HG03354 (cell line): ENCODE measurements at regions not wholly inside any gene's neighbourhood (a gene's known extent, or its start where the extent isn't known, plus 50 kb on each side); places are given as distances from the start of the nearest gene placed in this dataset.
"Not testable (repeated sequence)": the region's sequence is repeated elsewhere in the genome, so short reads cannot be mapped to it uniquely, and the experiment has no call there.

Experiments
- ATAC-seq: cut with Tn5 transposase; IDR thresholded peaks from one replicate; pipeline ENCODE4 v1.9.1; 2021; ENCODE audit warnings: mild to moderate bottlenecking; ENCODE audit not compliant: unreplicated experiment, poor library complexity, severe bottlenecking

DNA sequence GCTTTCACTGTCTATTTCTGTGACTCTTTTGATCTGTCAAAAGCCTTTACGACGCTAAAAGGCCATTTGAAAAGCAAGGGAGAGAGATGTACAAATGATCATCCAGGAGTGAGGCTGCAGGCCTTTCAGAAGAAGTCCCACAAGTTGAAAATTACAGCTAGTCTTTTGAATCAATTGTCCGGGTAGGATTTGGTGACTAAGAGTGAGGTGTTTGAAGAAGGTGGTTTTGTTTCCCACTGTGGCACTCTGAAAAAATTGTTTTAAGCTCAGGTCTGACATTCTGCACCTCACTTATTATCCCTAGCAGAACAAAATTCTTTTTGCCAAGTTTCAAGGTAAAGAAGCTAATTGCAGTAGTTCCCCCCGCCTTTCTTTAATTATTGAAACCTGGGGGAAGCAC lies 50.8 kb upstream of the TMEM108 start:
- ATAC-seq: no peak

DNA sequence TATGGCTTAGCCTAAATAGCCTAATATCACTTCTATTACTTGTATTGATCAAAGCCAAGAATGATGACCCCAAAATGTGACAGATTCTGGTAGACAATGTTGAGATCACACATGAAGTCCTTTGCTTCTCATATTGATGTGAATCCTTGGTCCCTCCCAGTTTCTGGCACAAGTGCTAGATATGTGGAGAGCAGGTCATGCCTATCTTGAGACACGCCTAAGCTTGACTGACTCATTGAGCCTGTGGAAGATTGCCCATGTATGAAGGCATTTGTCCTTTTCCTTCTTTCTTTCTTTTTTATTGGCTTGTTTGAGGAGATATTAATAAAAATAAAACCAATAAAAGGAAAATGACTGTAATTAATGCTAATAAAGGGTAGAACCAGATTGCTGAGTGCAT lies 54.0 kb upstream of the TMEM108 start:
- no peak for ATAC-seq

- ATAC-seq: no peak
These were observed 54.9 kb upstream of the TMEM108 start for GRCh38 chr3:132983143-132983770.

DNA sequence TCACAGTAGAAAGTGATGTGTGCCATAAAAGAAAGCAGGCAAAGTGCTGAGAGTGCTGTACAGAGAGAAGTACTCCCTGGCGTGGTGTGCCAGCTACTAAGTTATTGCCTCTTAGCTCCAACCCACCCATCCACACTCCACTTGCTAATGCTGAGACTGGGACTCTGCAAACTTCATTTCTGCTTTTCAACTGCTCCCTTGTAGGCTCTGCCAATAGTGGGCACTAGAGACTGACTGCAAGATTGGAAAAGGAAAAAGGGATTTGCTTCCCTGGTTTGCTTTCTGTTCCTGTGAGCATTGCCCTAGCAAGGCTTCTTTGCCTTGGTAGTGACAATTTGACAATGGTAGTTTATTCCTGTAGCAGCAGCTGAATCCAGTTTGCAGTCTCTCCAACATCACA lies 56.5 kb upstream of the TMEM108 start:
- ATAC-seq: no peak

- ATAC-seq: no peak
These were observed 58.1 kb upstream of the TMEM108 start for GRCh38 chr3:132980102-132980501.

DNA sequence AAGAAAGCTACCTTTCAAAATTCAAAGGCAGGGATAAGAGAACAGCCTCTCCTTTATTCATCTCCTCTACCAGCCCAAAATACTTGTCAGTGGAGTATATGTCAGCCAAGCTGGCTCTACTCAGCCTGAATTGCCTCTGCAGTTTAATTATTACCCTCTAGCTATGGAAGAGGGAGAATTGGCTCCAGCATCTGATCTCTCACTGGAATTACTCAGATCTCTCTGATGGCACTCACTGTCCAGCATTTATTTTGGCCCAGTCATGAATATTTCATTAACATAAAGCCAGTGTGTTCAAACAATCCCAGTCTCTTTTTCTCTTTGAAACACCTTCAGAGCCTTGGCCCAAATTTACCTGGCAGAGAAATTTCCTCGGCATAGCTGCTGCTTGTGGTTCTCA lies 58.6 kb upstream of the TMEM108 start:
- no peak for ATAC-seq

DNA sequence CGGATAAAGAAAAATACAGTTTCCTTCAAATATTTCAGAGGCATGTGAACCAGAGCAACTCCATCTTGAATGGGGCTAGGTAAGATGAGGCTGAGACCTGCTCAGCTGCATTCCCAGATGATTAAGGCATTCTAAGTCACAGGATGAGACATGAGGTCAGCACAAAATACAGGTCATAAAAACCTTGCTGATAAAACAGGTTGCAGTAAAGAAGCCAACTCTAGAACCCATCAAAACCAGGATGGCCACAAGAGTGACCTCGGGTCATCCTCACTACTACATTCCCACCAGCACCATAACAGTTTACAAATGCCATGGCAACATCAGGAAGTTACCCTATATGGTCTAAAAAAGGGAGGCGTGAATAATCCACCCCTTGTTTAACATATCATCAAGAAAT lies 59.2 kb upstream of the TMEM108 start:
- ATAC-seq: not testable (repeated sequence)

DNA sequence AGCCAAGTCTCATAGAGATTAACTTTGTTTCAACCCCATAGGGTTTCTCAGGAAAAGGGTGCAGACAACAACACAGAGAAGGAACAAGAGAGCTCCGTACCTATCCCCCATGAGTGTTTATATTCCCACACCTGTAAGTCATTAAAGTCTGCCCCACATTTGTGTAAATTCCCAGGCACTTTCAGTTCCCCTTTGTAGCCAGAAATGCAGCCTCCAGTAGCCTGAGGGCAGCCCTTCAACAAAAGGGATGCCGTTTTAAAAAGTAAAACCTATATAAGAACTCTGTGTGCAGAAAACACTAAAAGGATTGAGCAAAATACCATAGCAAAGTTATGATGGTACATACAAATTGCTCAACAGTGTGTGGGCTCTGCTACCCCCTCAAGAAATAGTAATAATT lies 59.7 kb upstream of the TMEM108 start:
- ATAC-seq: no peak

DNA sequence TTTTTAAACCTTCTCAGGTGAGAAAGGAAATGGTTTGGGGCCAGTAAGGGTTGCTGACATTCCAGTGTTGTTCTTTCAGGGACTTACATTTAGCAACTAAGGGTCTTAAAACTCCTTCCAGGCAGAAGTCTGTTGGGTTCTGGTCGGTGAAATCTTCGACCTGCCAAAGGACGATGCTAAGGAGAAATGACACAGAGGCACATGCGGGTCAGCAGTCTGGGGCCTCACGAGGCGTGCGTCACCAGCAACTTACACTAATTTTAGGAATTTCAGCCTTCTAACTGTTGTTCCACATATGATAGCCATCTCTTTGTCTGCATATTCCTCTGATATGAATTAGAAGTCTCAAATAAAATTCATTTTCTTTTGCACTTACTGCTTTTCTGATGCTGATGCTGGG lies 64.1 kb upstream of the TMEM108 start:
- ATAC-seq: no peak

- ATAC-seq: no peak
These were observed 64.8 kb upstream of the TMEM108 start for GRCh38 chr3:132973441-132973840.

DNA sequence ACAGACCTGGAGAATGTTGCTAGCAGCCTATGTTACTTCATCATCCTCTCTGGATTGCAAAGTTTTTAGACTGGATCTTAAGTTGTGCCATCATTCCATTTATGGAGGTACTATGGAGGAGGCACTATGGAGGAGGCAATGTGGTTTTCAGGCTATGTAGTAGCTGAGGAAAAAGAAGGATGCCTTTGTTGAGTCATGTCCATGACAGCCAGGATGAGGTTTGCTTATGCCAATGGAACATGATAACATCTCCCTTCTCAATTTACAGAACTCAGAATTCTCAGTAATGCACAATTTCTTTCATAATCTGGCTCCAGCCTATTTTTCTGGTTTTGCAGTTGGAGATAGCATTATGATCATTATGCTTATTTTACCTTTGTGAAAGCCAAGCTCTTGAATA lies 65.9 kb upstream of the TMEM108 start:
- ATAC-seq: no peak

GRCh38 chr3:132966374-132966773 lies 71.8 kb upstream of the TMEM108 start:
- ATAC-seq: no peak

DNA sequence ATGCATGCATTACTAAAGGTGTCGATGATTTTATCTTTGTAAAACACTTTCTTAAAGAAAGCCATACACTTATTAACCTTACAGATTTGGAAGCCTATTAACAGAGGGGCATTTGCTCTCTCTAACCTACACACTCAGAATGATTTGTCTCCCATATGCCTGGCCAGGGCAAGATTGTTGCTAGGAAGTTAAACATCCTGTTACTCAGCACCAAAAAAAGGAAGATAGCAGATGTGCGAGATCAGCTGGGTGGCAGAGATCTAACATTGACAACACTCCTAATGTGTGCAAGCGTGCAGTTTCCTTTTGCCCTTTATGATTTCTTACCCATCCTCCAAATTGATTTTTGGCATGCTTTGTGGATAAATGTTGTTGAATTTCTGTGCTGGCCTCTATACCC lies 73.9 kb upstream of the TMEM108 start:
- no peak for ATAC-seq

DNA sequence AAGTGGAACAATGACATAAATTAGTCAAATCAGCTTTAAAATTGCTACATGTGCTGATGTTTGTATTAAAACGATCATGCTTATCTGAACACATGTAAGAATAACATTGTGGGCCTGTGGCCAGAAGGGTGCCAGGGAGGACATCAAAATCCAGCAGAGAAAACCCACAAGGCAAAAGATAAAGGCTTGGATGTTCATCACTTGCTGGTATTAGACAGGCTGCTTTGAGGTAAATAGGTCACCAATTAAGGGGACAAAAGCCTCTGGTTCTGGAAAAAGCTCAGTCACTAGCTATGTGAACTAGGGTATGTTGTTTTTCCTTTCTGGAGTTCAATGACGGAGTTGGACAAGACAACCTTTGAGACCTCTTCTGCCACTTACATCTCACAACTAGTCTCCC lies 74.4 kb upstream of the TMEM108 start:
- no peak for ATAC-seq

DNA sequence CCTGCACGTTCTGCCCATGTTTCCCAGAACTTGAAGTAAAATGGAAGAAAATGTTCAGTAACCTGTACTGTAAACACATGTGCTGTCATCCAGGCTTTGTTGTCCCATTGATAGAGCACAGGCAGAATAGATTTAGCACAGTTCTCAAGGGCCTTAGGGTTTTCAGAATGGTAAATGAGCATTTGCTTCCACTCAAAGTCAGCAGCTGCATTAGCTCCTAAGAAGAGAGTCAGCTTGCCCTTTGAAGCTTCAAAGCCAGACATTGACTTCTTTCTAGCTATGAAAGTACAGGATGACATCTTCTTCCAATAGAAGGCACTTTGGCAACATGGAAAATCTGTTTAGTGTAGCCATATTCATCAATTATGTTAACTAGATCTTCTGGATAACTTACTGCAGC lies 76.2 kb upstream of the TMEM108 start:
- no peak for ATAC-seq

DNA sequence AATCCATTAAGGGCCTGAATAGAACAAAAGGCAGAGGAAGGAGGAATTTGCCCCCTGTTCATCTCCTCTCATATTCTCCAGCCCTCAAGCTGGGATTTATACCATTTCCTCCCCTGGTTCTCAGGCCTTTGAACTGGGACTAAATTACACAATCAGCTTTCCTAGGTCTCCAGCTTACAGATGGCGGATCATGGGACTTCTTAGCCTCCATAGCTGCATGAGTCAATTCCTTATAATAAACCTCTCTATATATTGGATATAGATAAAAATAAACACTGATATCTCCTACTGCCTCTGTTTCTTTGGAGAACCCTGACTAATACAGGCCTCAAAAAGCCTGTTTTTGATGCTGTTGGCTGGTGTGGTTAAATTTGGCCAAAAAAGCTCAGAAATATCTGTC lies 84.5 kb upstream of the TMEM108 start:
- ATAC-seq: no peak

- ATAC-seq: no peak
These were observed 110.3 kb upstream of the TMEM108 start for GRCh38 chr3:132927896-132928295.

DNA sequence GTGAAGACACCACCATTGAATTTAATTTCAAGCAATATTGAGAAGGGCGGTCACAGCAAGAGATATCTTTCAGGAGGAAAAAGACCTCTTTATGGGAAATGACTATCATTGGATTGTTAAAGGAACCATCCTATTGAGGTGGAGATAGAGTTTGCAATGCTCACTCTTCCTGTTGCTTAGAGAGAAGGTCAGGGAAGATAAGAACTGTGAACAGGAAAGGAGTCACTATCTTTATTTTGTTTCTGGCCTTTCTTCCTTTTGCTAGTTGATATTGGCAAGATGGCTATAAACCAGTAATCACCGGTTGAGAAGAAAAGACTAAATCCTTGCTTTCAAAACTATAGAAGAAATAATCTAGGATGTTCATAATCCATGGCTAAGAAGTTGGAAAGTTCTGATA lies 112.1 kb upstream of the TMEM108 start:
- no peak for ATAC-seq

DNA sequence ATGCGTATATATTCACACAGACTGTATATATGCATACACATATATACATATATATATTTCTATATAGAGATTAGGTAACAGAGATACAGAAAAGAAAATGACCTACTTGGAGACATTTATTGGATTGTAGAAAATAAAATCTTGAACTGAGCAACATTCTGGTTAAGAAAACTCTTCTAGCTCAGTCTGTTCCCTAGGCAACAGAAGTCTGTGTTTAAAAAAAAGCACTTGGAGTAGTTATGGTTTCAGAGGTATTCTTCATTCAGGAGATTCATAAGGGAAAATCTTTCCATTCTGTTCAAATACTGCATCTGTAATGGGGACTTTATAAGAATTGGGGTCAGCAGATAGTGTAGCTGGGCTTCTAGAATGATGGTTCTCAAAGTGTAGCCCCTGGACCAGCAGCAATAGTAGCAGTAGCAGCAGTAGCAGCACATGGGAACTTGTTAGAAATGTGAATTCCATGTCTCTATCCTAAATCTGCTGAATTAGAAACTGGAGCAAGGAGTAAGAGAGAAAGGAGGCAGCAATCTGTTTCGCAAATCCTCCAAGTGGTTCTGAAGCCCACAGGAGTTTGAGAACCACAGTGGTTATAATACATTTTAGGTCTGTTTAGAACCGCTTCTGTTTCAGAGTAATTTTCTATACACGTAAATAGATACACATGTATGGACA lies 112.8 kb upstream of the TMEM108 start:
- no peak for ATAC-seq

- ATAC-seq: no peak
These were observed 122.1 kb upstream of the TMEM108 start for GRCh38 chr3:132916096-132916495.

- ATAC-seq: no peak
These were observed 125.8 kb upstream of the TMEM108 start for GRCh38 chr3:132912416-132912753.
